ENCODE measurements at regions not wholly inside any gene's neighbourhood (a gene's known extent, or its start where the extent isn't known, plus 50 kb on each side); places are given as distances from the start of the nearest gene placed in this dataset.

DNA sequence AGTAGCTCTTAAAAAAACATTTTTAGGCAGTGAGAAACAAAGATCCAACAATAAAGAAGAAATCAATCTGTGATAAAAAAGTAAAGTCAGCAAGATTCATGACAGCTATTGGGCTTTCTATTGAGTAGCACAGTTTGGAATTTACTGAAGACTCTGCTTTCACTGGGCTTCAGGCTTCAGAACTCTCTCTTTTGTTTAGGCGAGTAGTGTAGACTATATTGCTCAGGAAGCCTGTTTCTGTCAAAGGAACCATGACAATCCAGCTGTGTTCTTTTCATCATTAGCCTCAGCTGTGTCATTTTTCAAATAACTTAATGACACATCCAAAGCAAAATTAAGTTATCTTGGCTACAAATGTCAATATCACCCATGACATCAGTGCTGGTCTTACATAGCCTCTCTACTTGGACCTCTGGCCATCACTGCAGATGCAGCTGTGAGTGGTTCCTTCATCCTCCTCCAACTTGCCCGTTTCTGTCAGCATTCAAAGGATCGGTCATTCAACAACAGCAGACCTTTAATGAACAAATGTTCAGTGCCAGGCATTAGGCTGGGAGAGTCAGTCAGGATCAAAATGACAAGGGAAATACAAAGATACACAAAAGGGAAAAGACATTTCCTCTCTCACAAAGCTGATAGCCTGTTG lies 332.8 kb upstream of the MTNR1B start:
- no peak overlapping the region for H3K4me3 ChIP-seq (ENCODE audit: low read depth, low read length)
- TF ChIP-seq, protein P1, sequence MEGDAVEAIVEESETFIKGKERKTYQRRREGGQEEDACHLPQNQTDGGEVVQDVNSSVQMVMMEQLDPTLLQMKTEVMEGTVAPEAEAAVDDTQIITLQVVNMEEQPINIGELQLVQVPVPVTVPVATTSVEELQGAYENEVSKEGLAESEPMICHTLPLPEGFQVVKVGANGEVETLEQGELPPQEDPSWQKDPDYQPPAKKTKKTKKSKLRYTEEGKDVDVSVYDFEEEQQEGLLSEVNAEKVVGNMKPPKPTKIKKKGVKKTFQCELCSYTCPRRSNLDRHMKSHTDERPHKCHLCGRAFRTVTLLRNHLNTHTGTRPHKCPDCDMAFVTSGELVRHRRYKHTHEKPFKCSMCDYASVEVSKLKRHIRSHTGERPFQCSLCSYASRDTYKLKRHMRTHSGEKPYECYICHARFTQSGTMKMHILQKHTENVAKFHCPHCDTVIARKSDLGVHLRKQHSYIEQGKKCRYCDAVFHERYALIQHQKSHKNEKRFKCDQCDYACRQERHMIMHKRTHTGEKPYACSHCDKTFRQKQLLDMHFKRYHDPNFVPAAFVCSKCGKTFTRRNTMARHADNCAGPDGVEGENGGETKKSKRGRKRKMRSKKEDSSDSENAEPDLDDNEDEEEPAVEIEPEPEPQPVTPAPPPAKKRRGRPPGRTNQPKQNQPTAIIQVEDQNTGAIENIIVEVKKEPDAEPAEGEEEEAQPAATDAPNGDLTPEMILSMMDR (IDR thresholded peaks at IDR 0.05; ENCODE audit: low read depth, low read length), result no peak

DNA sequence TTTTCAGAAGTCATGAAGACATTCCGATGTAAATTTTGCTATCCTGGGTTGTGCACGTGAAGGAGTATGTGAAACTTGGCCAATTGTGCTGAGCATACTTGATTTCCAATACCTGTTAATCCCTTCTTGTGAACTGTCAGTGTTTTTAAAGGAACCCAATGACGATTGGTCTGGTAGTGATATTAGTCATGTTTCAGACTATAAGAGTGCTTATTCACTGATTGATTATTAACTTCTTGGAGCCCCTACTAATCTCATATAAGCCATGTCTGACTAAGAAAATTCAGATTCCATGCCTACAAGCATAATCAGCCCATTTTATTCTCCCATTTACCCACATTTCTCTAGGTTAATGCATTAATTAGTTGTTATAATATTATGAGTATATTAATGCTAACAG lies 330.8 kb upstream of the MTNR1B start:
- TF ChIP-seq, protein P1 (IDR thresholded peaks at IDR 0.05; ENCODE audit: low read depth, low read length), result no peak
- H3K4me3 ChIP-seq (ENCODE audit: low read depth, low read length), result no peak overlapping the region

DNA sequence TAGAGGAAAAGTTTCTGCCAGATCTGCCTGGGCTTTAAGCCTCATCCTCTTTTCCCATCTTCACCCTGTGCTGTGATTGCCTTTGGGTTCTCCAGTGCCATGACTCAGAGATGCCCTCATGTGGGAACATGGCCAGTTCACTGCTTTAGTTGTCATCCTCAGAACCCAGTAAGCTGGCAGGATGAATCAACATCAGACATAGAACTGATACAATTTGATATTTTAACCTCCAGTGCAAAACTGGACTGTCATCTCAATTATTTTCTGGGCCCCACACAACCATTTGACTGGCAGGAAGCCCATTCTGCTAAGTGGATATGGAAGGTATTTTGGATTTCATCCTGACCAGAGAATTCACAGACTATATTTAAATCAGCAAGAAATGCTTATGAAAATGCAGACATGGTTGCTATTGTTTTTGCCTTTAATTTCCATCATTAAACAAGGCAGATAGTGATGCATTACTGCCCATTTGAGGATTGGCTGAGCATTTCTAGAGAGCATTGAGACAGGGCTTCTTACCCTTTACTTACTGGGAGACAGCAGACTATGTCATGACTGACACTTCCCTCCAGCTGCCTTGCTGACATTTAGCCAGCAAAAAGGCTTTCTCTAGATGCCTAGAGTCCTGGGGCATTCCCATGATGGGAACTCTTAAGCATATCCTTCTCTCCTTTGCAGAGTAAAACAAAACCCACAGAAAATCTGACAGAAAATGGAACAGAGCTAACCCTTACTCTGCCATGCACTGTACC lies 327.1 kb upstream of the MTNR1B start:
- TF ChIP-seq, protein P1 (IDR thresholded peaks at IDR 0.05; ENCODE audit: low read depth, low read length), result no peak
- no peak overlapping the region for H3K4me3 ChIP-seq (ENCODE audit: low read depth, low read length)

DNA sequence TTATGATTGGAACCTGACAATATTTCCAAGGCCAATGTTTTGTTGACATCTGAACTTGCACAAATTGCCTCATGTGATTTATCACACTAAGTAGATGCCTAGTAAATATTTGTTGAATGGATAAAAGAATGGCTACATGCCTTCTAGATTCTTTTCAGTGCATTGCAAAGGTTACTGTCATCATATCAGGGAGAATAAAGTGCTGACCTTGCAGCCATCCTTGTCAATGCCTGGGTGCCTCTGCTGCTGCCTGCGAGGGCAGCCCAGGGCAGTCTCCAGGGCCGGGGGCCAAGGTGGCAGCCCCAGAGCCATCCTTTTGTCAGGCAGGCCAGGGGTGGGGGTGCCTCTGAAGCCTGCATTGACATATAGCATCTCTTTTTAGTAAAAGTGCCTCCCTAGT lies 325.6 kb upstream of the MTNR1B start:
- TF ChIP-seq, protein P1 (IDR thresholded peaks at IDR 0.05; ENCODE audit: low read depth, low read length), result no peak
- no peak overlapping the region for H3K4me3 ChIP-seq (ENCODE audit: low read depth, low read length)

DNA sequence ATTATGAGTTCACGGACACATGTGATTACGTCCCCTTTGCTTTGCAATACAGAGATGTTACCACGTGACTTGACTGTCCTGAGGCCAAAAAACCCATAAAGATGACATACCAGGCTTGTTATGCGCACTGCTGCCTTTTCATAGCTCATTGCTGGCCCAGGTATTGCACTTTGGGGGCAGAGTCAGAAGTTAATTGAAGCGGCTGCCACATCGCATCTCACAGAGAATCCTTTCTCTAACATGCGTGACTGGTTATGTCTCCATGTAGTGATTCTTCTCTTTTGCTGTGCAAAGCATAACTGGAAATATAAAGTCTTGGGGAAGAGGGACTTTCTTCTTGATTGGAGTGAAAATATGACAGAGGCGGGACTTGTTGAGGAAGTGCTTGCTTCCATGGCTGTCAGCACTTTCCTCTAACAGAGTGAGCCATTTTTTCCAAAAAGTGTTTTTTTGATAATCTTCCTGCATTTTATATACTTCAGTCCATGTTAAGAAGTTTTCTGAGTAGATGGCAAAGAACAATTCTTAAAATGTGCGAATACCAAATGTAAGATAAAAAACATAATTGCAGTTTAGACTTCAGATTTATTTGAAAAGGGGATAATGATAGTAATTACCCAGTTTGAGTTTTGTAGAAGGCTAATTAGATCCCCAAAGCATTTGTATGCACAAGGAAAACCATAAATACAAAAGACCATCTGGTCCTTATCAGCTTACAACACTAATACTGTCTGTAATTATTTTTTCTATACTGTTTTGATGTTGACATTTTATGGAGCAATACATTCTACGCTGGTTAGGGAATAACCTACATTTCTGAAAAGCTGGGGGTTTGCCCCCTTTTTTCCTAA lies 324.6 kb upstream of the MTNR1B start:
- H3K4me3 ChIP-seq (ENCODE audit: low read depth, low read length), result no peak overlapping the region
- TF ChIP-seq, protein P1 (IDR thresholded peaks at IDR 0.05; ENCODE audit: low read depth, low read length), result no peak

DNA sequence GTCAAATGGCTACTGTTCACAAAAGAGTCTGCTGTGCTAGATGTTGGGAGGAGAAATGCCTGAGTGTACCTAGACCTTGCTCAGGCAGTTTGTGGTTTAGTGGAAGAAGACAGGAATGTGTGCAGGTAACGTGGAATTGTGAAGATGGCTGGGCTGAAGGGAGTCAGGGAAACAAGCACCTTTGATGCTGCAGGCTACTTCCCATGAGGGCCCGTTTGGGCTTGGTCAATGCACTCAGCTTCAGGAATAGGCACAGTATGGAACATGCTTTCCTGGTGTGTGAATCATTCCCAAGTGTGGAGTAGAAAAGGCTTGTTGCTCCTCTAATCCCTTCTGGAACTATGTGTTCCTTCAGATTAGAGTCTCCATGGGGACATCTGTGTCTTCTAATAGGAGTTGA lies 318.3 kb upstream of the MTNR1B start:
- TF ChIP-seq, protein P1 (IDR thresholded peaks at IDR 0.05; ENCODE audit: low read depth, low read length), result no peak
- H3K4me3 ChIP-seq (ENCODE audit: low read depth, low read length), result no peak overlapping the region
